H1 (cell line): ENCODE measurements at regions not wholly inside any gene's neighbourhood (a gene's known extent, or its start where the extent isn't known, plus 50 kb on each side); places are given as distances from the start of the nearest gene placed in this dataset.

Source experiments
- CTCF ChIA-PET: fragments of 300-600 bp; sonication (Branson Sonifier 250); formaldehyde crosslinking; loops from one replicate; lab custom pipeline; 2021; ENCODE audit not compliant: partially characterized antibody; lab: Charles Lee
- POLR2A ChIA-PET: fragments of 300-600 bp; sonication (Branson Sonifier 250); formaldehyde crosslinking; loops from one replicate; lab custom pipeline; 2021; ENCODE audit warnings: inconsistent platforms; ENCODE audit not compliant: partially characterized antibody; lab: Charles Lee
- DNase-seq, 2 experiments: peaks; one replicate each; pipeline versions ENCODE4 v3.0.0 to v3.0.0-alpha.2; 2010 to 2022; ENCODE audit warnings: low spot score in 2 of 2, low read depth in 1 of 2, mixed read lengths in 1 of 2
- FAIRE-seq: peaks from 2 replicates; lab custom pipeline; 2011; peaks lifted over from hg19 to GRCh38; lab: Jason Lieb, UNC
- H2AFZ ChIP-seq: 2 replicates; pipeline ENCODE4 v1.8.1; 2012; ENCODE audit warnings: low read length, inconsistent platforms
- H2AK5ac ChIP-seq: 2 replicates; pipeline ENCODE4 v1.6.1; 2013; ENCODE audit warnings: low read depth, low read length
- H2BK120ac ChIP-seq: replicated peaks from 2 replicates; pipeline ENCODE3; 2013; ENCODE audit warnings: low read depth, low read length, inconsistent platforms
- H2BK12ac ChIP-seq: 2 replicates; pipeline ENCODE4 v1.6.1; 2013; ENCODE audit warnings: low read depth, low read length
- H2BK15ac ChIP-seq: 2 replicates; pipeline ENCODE4 v1.6.1; 2013; ENCODE audit warnings: low read length
- H2BK20ac ChIP-seq: 2 replicates; pipeline ENCODE4 v1.6.1; 2013; ENCODE audit warnings: low read length
- H2BK5ac ChIP-seq: 2 replicates; pipeline ENCODE4 v1.6.1; 2013; ENCODE audit warnings: low read depth, low read length
- H3K14ac ChIP-seq: 2 replicates; pipeline ENCODE4 v1.6.1; 2013; ENCODE audit warnings: inconsistent platforms; ENCODE audit not compliant: insufficient read length
- H3K18ac ChIP-seq: 2 replicates; pipeline ENCODE4 v1.6.1; 2013; ENCODE audit warnings: low read length; ENCODE audit errors: extremely low read depth
- H3K23ac ChIP-seq: 2 replicates; pipeline ENCODE4 v1.6.1; 2013; ENCODE audit warnings: inconsistent platforms; ENCODE audit not compliant: insufficient read length
- H3K23me2 ChIP-seq: 2 replicates; pipeline ENCODE4 v1.6.1; 2013; ENCODE audit warnings: low read depth, low read length
- H3K27ac ChIP-seq: 2 replicates; pipeline ENCODE4 v1.6.1; 2011; ENCODE audit warnings: low read depth, low read length, inconsistent platforms
- H3K27me3 ChIP-seq, 4 experiments: replicated peaks in 1 of 4; 1 replicate in 1 of 4; 2 replicates in 3 of 4; pipeline versions ENCODE4 v1.6.1 to v1.8.1; 2011 to 2013; ENCODE audit warnings: low read length in 3 of 4, mild to moderate bottlenecking in 3 of 4, inconsistent platforms in 2 of 4, mixed read lengths in 2 of 4, moderate library complexity in 1 of 4; ENCODE audit not compliant: control insufficient read depth in 3 of 4, insufficient read depth in 3 of 4; ENCODE audit errors: extremely low read depth in 1 of 4
- H3K36me3 ChIP-seq, 4 experiments: 2 replicates each; pipeline versions ENCODE4 v1.6.1 to v1.8.1; 2011 to 2013; ENCODE audit warnings: mild to moderate bottlenecking in 4 of 4, low read length in 3 of 4, moderate library complexity in 2 of 4, control low read depth in 1 of 4, inconsistent platforms in 1 of 4; ENCODE audit not compliant: insufficient read depth in 4 of 4, control insufficient read depth in 2 of 4
- H3K4ac ChIP-seq: replicated peaks from 2 replicates; pipeline ENCODE3; 2013; ENCODE audit warnings: low read length, low read depth, mixed read lengths, inconsistent platforms; ENCODE audit not compliant: insufficient read length
- H3K4me1 ChIP-seq, 4 experiments: replicated peaks in 1 of 4; 1 replicate in 1 of 4; 2 replicates in 3 of 4; pipeline versions ENCODE4 v1.6.1 to v1.8.1; 2011 to 2013; ENCODE audit warnings: low read length in 3 of 4, inconsistent platforms in 2 of 4, mixed read lengths in 1 of 4; ENCODE audit not compliant: insufficient read depth in 4 of 4, control insufficient read depth in 3 of 4
- H3K4me2 ChIP-seq, 2 experiments: 2 replicates each; pipeline versions ENCODE4 v1.6.1 to v1.8.1; 2011 to 2013; ENCODE audit warnings: low read depth in 2 of 2, low read length in 2 of 2, control low read depth in 1 of 2, inconsistent platforms in 1 of 2, mild to moderate bottlenecking in 1 of 2; ENCODE audit not compliant: insufficient read depth in 1 of 2
- H3K4me3 ChIP-seq, 4 experiments: fragments of 200-600, 300-600 bp in 1 of 4; sonication (generic), shearing (Covaris generic), sonication (Bioruptor Twin) in 1 of 4; 2 replicates each; pipeline versions ENCODE4 v1.5.1 to v1.8.1; 2011 to 2016; ENCODE audit warnings: low read length in 4 of 4, low read depth in 3 of 4, control low read depth in 2 of 4, inconsistent platforms in 2 of 4, mild to moderate bottlenecking in 2 of 4, mixed read lengths in 1 of 4, moderate library complexity in 1 of 4; ENCODE audit not compliant: insufficient read depth in 2 of 4; ENCODE audit errors: extremely low read depth in 1 of 4
- H3K56ac ChIP-seq: replicated peaks from 2 replicates; pipeline ENCODE3; 2013; ENCODE audit warnings: low read depth, mild to moderate bottlenecking, mixed read lengths, low read length, inconsistent platforms; ENCODE audit not compliant: insufficient read length
- H3K79me1 ChIP-seq: 2 replicates; pipeline ENCODE4 v1.6.1; 2013; ENCODE audit warnings: low read depth, low read length, control low read depth
- H3K79me2 ChIP-seq, 2 experiments: 2 replicates each; pipeline versions ENCODE4 v1.6.1 to v1.8.1; 2012 to 2013; ENCODE audit warnings: low read length in 2 of 2, mild to moderate bottlenecking in 2 of 2, inconsistent platforms in 1 of 2; ENCODE audit not compliant: insufficient read depth in 2 of 2, control insufficient read depth in 1 of 2
- H3K9ac ChIP-seq, 4 experiments: replicated peaks in 1 of 4; 1 replicate in 1 of 4; 2 replicates in 3 of 4; pipeline versions ENCODE4 v1.6.1 to v1.8.1; 2011 to 2013; ENCODE audit warnings: low read depth in 3 of 4, low read length in 3 of 4, control low read depth in 2 of 4, mild to moderate bottlenecking in 2 of 4, moderate library complexity in 2 of 4, inconsistent platforms in 1 of 4; ENCODE audit errors: extremely low read depth in 1 of 4
- H3K9me3 ChIP-seq, 2 experiments: 2 replicates each; pipeline versions ENCODE4 v1.6.1 to v1.8.1; 2012 to 2013; ENCODE audit warnings: mild to moderate bottlenecking in 2 of 2, moderate library complexity in 2 of 2, control low read depth in 1 of 2, inconsistent platforms in 1 of 2, low read depth in 1 of 2, low read length in 1 of 2, mixed read lengths in 1 of 2; ENCODE audit not compliant: insufficient read depth in 2 of 2
- H4K20me1 ChIP-seq, 2 experiments: replicated peaks in 1 of 2; 2 replicates each; pipeline versions ENCODE3 to v1.8.1; 2011 to 2013; ENCODE audit warnings: inconsistent platforms in 2 of 2, low read length in 2 of 2, mild to moderate bottlenecking in 1 of 2; ENCODE audit not compliant: insufficient read depth in 2 of 2, control insufficient read depth in 1 of 2
- H4K5ac ChIP-seq: 2 replicates; pipeline ENCODE4 v1.6.1; 2013; ENCODE audit warnings: low read length, low read depth, mixed read lengths, inconsistent platforms; ENCODE audit not compliant: insufficient read length
- H4K8ac ChIP-seq: 2 replicates; pipeline ENCODE4 v1.8.0; 2013; ENCODE audit warnings: mild to moderate bottlenecking, moderate library complexity, low read length, inconsistent platforms; ENCODE audit not compliant: insufficient read depth; ENCODE audit errors: extremely low read depth
- H4K91ac ChIP-seq: replicated peaks from 2 replicates; pipeline ENCODE3; 2013; ENCODE audit warnings: low read length, mixed read lengths, inconsistent platforms; ENCODE audit not compliant: insufficient read length
- CBX5 ChIP-seq: fragments of 300-800, 300-1000 bp; sonication (generic); IDR thresholded peaks from 2 replicates; pipeline ENCODE4 v1.7.1; 2016; ENCODE audit warnings: antibody characterized with exemption, low read length, low read depth
- RAD21 ChIP-seq, 2 experiments: IDR thresholded peaks in 1 of 2; conservative IDR thresholded peaks in 1 of 2; 2 replicates each; pipeline ENCODE4 v1.6.1; 2011; ENCODE audit warnings: low read depth in 2 of 2, low read length in 2 of 2, improper control_type of control experiment in 1 of 2, inconsistent platforms in 1 of 2, mild to moderate bottlenecking in 1 of 2, moderate library complexity in 1 of 2
- WGBS, 2 experiments: shearing (Covaris generic) in 1 of 2; methylation state at CpG; one replicate each; pipeline versions ENCODE4 v1.1.6 to v1.1.7; 2013 to 2015; ENCODE audit warnings: low lambda C conversion rate in 2 of 2, mixed read lengths in 2 of 2, inconsistent platforms in 1 of 2, low coverage in 1 of 2, missing lambda C conversion rate in 1 of 2; ENCODE audit not compliant: insufficient replicate concordance in 2 of 2, insufficient coverage in 1 of 2, insufficient read length in 1 of 2; ENCODE audit errors: extremely low coverage in 1 of 2, missing lambda C conversion rate in 1 of 2; 5-methylcytosine and 5-hydroxymethylcytosine counted together
- TF ChIP-seq, protein P1 (sequence below), 3 experiments: IDR thresholded peaks; 1 replicate in 2 of 3; 2 replicates in 1 of 3; pipeline versions ENCODE4 v1.5.1 to v1.6.1; 2011; ENCODE audit warnings: low read length in 3 of 3, mild to moderate bottlenecking in 3 of 3, inconsistent platforms in 2 of 3, low read depth in 1 of 3, moderate library complexity in 1 of 3; ENCODE audit not compliant: insufficient read depth in 1 of 3; ENCODE audit errors: control extremely low read depth in 1 of 3

DNA sequence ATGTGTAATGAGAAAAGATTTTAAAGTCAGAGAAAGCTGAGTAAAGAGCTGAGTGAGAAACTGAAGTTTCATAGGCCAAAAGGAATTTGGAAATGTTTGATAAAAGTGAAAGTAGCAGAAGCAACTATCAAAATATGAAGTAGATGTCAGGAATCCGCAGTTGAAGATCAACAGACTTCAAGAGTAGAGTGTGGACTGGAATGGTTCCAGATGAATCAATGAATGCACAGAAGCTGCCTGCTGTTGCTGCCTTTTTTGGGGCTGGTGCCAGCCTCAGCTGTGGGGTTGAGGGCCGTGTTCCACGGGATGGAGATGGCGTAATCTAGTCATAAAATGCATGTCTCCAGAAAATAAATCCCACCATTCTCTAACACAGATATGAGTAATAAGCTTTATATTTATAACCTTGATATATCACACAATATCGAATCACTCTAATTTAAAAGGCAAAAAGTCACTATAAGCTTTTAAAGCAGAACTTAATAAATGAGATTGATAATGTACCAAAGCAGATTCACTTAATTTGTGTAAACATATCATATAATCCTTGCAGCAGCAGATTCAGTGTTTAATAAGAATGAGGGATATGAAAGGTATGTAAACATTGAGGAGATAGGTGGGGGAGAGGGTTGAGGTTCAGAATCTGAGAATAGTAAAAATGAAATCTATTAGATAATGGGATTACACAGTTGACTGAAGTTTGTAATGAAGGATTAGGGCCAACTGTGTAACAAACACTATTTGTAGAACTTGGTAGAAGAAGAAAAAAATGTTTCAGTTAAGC is 652.3 kb upstream of the FTMT start:
- H2BK20ac ChIP-seq, result no peak overlapping the region
- no peaks in the 10 kb centered on the region for H3K79me2 ChIP-seq
- H4K91ac ChIP-seq, result no peak overlapping the region
- H4K8ac ChIP-seq, result no peak overlapping the region
- no peak overlapping the region for H2BK12ac ChIP-seq
- no peak overlapping the region for H4K5ac ChIP-seq
- H3K23ac ChIP-seq, result no peak overlapping the region
- no peak overlapping the region for H2AFZ ChIP-seq
- no peak overlapping the region for H3K18ac ChIP-seq
- no peak for DNase-seq
- H3K4me1 ChIP-seq, result no peaks in the 10 kb centered on the region
- H3K27ac ChIP-seq, result no peak overlapping the region
- ChIA-PET POLR2A (no interaction called here), CTCF (interaction anchor here (0.6 to 1.7 kb wide), 3 partner anchors 37 to 381 kb away, joined by 3 to 4 read pairs (median 3); no protein-coding TSS in a partner anchor)
- H2BK120ac ChIP-seq, result no peak overlapping the region
- no peak for FAIRE-seq
- H3K4me3 ChIP-seq, result no peak overlapping the region
- H4K20me1 ChIP-seq, result no peaks in the 10 kb centered on the region
- H2AK5ac ChIP-seq, result no peak overlapping the region
- H3K23me2 ChIP-seq, result no peaks in the 10 kb centered on the region
- H3K9me3 ChIP-seq, result no peaks in the 10 kb centered on the region
- no peak overlapping the region for H2BK15ac ChIP-seq
- no peak overlapping the region for H3K4me2 ChIP-seq
- H3K27me3 ChIP-seq, result no peaks in the 10 kb centered on the region
- H3K4ac ChIP-seq, result no peak overlapping the region
- no peak overlapping the region for H3K14ac ChIP-seq
- TF ChIP-seq CBX5 (no peak), RAD21 (IDR thresholded peaks at IDR 0.05 in 1 of 2, conservative IDR thresholded peaks at IDR 0.05 in 1 of 2; ENCODE audit: low read depth in 2 of 2, low read length in 2 of 2) (no peak)
- TF ChIP-seq, protein P1, sequence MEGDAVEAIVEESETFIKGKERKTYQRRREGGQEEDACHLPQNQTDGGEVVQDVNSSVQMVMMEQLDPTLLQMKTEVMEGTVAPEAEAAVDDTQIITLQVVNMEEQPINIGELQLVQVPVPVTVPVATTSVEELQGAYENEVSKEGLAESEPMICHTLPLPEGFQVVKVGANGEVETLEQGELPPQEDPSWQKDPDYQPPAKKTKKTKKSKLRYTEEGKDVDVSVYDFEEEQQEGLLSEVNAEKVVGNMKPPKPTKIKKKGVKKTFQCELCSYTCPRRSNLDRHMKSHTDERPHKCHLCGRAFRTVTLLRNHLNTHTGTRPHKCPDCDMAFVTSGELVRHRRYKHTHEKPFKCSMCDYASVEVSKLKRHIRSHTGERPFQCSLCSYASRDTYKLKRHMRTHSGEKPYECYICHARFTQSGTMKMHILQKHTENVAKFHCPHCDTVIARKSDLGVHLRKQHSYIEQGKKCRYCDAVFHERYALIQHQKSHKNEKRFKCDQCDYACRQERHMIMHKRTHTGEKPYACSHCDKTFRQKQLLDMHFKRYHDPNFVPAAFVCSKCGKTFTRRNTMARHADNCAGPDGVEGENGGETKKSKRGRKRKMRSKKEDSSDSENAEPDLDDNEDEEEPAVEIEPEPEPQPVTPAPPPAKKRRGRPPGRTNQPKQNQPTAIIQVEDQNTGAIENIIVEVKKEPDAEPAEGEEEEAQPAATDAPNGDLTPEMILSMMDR (IDR thresholded peaks at IDR 0.05; ENCODE audit: control extremely low read depth in 1 of 3, insufficient read depth in 1 of 3, low read depth in 1 of 3, low read length in 3 of 3), result no peak
- WGBS, 2 experiments, result 95% methylated on average over 5 of the region's 5 CpGs; no CpG with 5 or more reads in 1 of the 2 experiments
- H3K56ac ChIP-seq, result no peak overlapping the region
- H3K36me3 ChIP-seq, result no peaks in the 10 kb centered on the region
- H3K9ac ChIP-seq, result no peak overlapping the region
- no peak overlapping the region for H2BK5ac ChIP-seq
- no peaks in the 10 kb centered on the region for H3K79me1 ChIP-seq
